ENCODE measurements at regions not wholly inside any gene's neighbourhood (a gene's known extent, or its start where the extent isn't known, plus 50 kb on each side); places are given as distances from the start of the nearest gene placed in this dataset.

DNA sequence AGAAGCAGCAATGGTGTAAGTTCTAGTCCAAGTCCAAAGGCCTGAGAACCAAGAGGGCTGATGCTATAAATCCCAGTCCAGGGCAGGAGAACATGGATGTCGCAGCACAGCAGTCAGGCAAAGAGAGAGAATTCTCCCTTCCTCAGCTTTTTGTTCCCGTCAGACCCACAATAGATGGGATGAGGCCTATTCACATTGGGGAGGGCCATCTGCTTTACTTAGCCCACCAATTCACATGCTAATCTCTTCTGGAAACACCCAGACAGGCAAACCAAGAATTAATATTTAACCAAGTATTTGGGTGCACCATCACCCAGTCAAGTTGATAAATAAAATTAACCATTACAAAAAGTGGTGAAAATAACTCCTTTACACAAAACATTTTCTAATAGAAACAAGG, 511.7 kb upstream of the UBE2E2 start:
- Histone ChIP-seq H3K4me3 (ENCODE audit: low read depth, low read length, poor library complexity, severe bottlenecking) (no peak overlapping the region), H3K27me3 (replicated peaks; ENCODE audit: insufficient read depth, low read depth, low read length, poor library complexity) (no peaks in the 10 kb centered on the region), H3K27ac (ENCODE audit: low read depth, low read length, poor library complexity, severe bottlenecking) (no peak overlapping the region), H3K4me1 (ENCODE audit: insufficient read depth, low read length, poor library complexity, severe bottlenecking) (no peaks in the 10 kb centered on the region), H3K9me3 (ENCODE audit: low read depth, low read length, poor library complexity, severe bottlenecking) (peaks cover 9% of the 10 kb centered on the region), H3K36me3 (ENCODE audit: insufficient read depth, low read length, poor library complexity, severe bottlenecking) (no peaks in the 10 kb centered on the region)
- TF ChIP-seq, protein P1, sequence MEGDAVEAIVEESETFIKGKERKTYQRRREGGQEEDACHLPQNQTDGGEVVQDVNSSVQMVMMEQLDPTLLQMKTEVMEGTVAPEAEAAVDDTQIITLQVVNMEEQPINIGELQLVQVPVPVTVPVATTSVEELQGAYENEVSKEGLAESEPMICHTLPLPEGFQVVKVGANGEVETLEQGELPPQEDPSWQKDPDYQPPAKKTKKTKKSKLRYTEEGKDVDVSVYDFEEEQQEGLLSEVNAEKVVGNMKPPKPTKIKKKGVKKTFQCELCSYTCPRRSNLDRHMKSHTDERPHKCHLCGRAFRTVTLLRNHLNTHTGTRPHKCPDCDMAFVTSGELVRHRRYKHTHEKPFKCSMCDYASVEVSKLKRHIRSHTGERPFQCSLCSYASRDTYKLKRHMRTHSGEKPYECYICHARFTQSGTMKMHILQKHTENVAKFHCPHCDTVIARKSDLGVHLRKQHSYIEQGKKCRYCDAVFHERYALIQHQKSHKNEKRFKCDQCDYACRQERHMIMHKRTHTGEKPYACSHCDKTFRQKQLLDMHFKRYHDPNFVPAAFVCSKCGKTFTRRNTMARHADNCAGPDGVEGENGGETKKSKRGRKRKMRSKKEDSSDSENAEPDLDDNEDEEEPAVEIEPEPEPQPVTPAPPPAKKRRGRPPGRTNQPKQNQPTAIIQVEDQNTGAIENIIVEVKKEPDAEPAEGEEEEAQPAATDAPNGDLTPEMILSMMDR (conservative IDR thresholded peaks at IDR 0.05; ENCODE audit: low read depth, low read length), result no peak
- TF ChIP-seq EZH2 (IDR thresholded peaks at IDR 0.05; ENCODE audit: borderline replicate concordance, low read depth, low read length, poor library complexity, severe bottlenecking), result no peak
- no peak for DNase-seq (ENCODE audit: low spot score)
- CTCF ChIA-PET, result no interaction called here
- POLR2A ChIA-PET (ENCODE audit: low non-redundant PET), result interaction anchor here (0.5 kb wide), 1 partner anchor 796 kb away, joined by 6 read pairs; no protein-coding TSS in a partner anchor
- intact Hi-C loops (cut with micrococcal nuclease; ENCODE audit: unreplicated experiment), result no loop called here
- BruUV-seq (replicated peaks), result no TSS peak

DNA sequence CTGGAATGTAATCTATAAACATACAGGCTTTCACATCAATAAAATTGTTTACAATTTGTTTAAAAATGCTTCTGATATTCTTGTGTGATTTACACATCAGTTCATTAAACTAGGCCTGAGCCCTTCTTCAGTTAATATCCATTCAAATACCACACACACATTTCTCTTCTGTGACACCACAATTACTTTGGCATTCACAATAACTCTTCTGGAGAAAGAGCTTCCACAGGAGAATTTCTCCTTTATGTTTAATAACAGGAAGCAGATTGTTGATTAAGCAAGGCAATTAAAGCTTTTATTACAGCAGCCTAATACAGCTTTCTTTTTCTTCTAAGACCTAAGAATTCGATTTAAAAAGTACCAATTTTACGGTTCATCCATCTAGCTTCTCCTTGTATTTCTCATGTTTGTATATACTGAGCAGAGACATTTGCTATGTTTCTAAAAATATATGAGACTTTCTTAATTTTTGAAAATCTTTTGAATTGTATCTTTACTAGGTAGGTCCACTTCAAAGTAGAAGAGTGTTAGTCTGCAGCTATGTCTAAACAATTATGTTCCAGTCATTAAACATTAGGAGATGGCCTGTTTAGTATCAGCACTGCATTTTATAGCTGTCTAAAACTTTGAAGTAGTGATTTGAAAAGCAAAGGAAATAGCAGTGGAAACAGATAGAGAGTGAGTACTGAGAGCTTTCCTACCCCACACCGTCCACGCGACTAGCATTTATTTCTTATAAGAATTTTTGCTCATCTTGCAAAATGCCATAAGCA, 511.1 kb upstream of the UBE2E2 start:
- intact Hi-C loops (cut with micrococcal nuclease; ENCODE audit: unreplicated experiment), result no loop called here
- Histone ChIP-seq H3K27me3 (replicated peaks; ENCODE audit: insufficient read depth, low read depth, low read length, poor library complexity) (no peaks in the 10 kb centered on the region), H3K4me1 (ENCODE audit: insufficient read depth, low read length, poor library complexity, severe bottlenecking) (no peaks in the 10 kb centered on the region), H3K4me3 (ENCODE audit: low read depth, low read length, poor library complexity, severe bottlenecking) (no peak overlapping the region), H3K9me3 (ENCODE audit: low read depth, low read length, poor library complexity, severe bottlenecking) (peaks cover 7% of the 10 kb centered on the region), H3K27ac (ENCODE audit: low read depth, low read length, poor library complexity, severe bottlenecking) (no peak overlapping the region), H3K36me3 (ENCODE audit: insufficient read depth, low read length, poor library complexity, severe bottlenecking) (no peaks in the 10 kb centered on the region)
- no peak for DNase-seq (ENCODE audit: low spot score)
- no TSS peak for BruUV-seq (replicated peaks)
- POLR2A ChIA-PET (ENCODE audit: low non-redundant PET), result no interaction called here
- CTCF ChIA-PET, result no interaction called here
- TF ChIP-seq, protein P1 (conservative IDR thresholded peaks at IDR 0.05; ENCODE audit: low read depth, low read length), result no peak
- no peak for TF ChIP-seq EZH2 (IDR thresholded peaks at IDR 0.05; ENCODE audit: borderline replicate concordance, low read depth, low read length, poor library complexity, severe bottlenecking)

DNA sequence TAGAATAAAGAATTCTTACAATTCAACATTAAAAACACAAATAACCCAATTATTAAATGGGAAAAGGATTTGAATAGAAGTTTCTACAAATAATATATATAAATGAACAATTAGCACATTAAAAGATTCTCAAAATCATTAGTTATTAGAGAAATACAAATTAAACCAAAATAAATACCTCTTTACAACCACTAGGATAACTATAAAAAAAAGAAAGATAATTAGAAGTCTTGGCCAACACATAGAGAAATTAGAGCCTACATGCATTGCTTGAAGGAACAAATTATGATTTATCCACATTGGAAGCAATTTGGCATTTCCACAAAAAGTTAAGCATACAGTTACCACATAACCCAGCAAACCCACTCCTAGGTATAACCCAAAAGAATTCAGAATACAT, 502.3 kb upstream of the UBE2E2 start:
- ChIA-PET POLR2A (ENCODE audit: low non-redundant PET) (no interaction called here), CTCF (no interaction called here)
- no peak for DNase-seq (ENCODE audit: low spot score)
- no peaks in the 10 kb centered on the region for H3K36me3 ChIP-seq (ENCODE audit: insufficient read depth, low read length, poor library complexity, severe bottlenecking)
- no peaks in the 10 kb centered on the region for H3K27me3 ChIP-seq (replicated peaks; ENCODE audit: insufficient read depth, low read depth, low read length, poor library complexity)
- TF ChIP-seq, protein P1 (conservative IDR thresholded peaks at IDR 0.05; ENCODE audit: low read depth, low read length), result no peak
- TF ChIP-seq EZH2 (IDR thresholded peaks at IDR 0.05; ENCODE audit: borderline replicate concordance, low read depth, low read length, poor library complexity, severe bottlenecking), result no peak
- no peaks in the 10 kb centered on the region for H3K4me1 ChIP-seq (ENCODE audit: insufficient read depth, low read length, poor library complexity, severe bottlenecking)
- no TSS peak for BruUV-seq (replicated peaks)
- H3K4me3 ChIP-seq (ENCODE audit: low read depth, low read length, poor library complexity, severe bottlenecking), result no peak overlapping the region
- intact Hi-C loops (cut with micrococcal nuclease; ENCODE audit: unreplicated experiment), result no loop called here
- H3K9me3 ChIP-seq (ENCODE audit: low read depth, low read length, poor library complexity, severe bottlenecking), result peaks cover 3% of the 10 kb centered on the region
- H3K27ac ChIP-seq (ENCODE audit: low read depth, low read length, poor library complexity, severe bottlenecking), result no peak overlapping the region
